ENCODE measurements at regions not wholly inside any gene's neighbourhood (a gene's known extent, or its start where the extent isn't known, plus 50 kb on each side); places are given as distances from the start of the nearest gene placed in this dataset.

DNA sequence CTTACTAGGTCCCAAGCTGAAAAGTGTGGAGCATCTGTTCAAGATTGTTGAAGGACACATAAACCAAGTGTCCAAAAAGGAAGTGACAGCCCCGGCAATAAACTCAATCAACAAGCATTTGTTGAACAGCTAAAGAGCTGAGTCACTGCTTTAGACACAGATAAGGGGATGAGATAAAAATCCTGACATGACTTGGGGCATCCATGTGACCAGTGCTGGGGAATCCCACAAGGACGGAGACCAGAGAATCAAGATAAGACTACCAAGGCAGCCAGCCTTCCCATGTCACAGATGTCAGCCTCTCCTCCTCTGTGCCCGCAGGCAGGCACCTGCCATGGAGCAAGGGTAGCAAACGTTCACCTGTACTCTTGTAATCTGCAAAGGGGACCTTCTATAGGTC lies 118.6 kb upstream of the KAZN start:
- Histone ChIP-seq H3K9me3 (peaks cover 6% of the 10 kb centered on the region; the same call in 1 of the 2 replicates), H3K36me3 (no peaks in the 10 kb centered on the region), H3K4me3 (no peak overlapping the region), H3K27me3 (no peaks in the 10 kb centered on the region)
- DNase-seq, result no peak

DNA sequence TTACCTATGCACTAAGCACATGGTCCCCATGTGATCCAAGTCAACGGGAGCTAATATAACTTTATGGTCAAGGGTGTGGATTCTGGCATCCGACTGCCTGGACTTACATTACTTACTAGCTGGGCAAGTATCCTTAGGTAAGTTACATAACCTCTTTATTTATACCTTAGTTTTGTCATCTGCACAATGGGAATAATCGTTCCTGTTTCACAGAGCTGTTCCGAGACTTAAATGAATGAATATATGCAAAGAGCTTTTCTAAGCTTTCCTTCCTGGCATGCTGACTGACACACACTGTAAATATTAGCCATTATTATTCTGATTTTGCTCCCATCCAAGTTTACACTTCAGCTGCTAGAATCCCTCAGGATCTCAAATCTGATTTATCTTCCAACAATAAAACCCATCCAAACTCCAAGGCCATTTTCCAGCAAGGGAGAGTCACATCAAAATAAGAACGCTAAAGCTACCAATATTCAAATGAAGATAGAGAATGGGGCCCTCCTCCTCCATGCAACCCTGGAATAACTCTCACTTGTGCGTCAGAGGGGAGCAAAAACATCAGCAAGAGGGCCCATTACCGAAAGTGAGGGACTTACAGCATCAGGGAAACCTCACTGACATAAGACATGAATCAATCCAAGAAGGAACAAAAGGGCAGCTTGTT lies 115.6 kb upstream of the KAZN start:
- no peak overlapping the region for H3K4me3 ChIP-seq
- DNase-seq, result no peak
- H3K9me3 ChIP-seq, result peaks cover 6% of the 10 kb centered on the region; the same call in 1 of the 2 replicates
- no peaks in the 10 kb centered on the region for H3K27me3 ChIP-seq
- no peaks in the 10 kb centered on the region for H3K36me3 ChIP-seq

DNA sequence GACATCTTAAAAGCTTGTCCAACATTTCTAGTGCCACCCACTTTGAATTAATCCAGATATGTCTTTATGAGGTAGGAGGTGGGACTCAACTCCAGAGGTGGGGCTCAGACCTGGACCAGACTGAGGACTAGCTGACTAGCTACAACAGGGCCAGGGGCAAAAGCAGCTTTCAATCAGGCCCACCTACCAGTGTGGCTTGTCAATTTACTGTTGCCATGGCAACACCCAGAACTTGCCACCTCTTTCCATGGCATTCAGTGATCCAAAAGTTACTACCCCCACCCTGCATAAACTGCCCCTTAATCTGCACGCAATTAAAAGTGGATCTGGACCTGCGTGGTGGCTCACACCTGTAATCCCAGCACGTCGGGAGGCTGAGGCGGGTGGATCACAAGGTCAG lies 113.2 kb upstream of the KAZN start:
- H3K36me3 ChIP-seq, result no peaks in the 10 kb centered on the region
- no peak overlapping the region for H3K4me3 ChIP-seq
- no peak for DNase-seq
- H3K27me3 ChIP-seq, result no peaks in the 10 kb centered on the region
- H3K9me3 ChIP-seq, result peaks cover 6% of the 10 kb centered on the region; the same call in 1 of the 2 replicates

DNA sequence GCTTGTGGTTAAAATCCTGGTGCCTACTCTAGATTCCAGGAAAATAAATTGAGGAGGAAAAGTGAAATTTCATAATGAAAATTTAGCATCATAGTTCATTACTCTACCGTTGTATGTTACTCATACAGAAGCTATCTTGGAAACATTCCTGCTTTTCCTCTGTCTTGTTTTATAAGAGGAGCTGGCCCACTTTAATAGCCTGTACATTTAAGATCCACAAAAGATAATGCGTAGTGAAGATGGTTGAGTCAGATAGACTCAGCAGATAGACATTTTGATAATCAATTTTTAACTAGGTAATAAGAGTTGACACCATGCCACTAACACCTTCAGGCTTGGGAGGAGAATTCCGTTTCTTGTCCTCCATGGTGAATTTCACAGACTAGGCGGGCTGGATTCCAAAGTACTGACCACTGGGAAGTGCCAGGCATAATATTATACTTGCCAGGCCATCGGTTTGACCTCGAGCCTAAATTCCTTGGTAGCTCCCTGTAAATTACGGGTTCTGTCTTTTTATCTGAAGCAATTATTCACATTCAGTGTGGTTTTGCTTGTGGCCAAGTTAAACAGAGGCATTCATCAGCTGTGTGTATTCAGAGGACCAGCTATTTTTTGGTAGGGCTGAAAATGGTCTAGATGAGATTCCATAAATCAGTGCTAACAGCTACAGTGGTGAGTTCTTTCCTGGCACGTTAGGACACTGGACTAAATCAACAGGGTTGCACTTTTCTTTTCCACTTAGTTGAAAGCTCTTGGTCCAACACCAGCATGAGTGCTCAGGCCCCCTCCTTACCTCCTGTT lies 111.9 kb upstream of the KAZN start:
- Histone ChIP-seq H3K9me3 (peaks cover 6% of the 10 kb centered on the region; the same call in 1 of the 2 replicates), H3K27me3 (no peaks in the 10 kb centered on the region), H3K4me3 (no peak overlapping the region), H3K36me3 (no peaks in the 10 kb centered on the region)
- DNase-seq, result peak; percentile 93

DNA sequence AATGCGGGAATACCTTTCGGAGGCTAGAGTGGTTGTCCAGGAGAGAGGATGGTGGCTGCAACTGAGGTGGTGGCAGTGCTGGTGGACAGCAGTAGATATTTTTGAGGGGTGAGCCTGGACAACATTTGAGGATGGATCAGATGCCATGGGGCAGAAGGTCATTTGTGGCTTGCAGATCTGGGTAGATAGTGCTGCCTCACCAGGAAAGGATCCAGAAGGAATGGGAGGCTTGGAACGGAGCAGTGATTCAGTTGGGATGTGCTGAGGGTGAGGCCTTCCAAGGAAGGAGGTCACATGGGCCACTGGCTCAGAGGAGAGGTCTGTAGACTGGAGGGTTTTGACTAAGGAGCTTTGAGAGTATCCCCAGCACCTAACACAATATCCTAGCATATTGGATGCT lies 110.8 kb upstream of the KAZN start:
- no peak overlapping the region for H3K4me3 ChIP-seq
- H3K36me3 ChIP-seq, result no peaks in the 10 kb centered on the region
- no peaks in the 10 kb centered on the region for H3K27me3 ChIP-seq
- H3K9me3 ChIP-seq, result peaks cover 6% of the 10 kb centered on the region; the same call in 1 of the 2 replicates
- DNase-seq, result peak; percentile 60

DNA sequence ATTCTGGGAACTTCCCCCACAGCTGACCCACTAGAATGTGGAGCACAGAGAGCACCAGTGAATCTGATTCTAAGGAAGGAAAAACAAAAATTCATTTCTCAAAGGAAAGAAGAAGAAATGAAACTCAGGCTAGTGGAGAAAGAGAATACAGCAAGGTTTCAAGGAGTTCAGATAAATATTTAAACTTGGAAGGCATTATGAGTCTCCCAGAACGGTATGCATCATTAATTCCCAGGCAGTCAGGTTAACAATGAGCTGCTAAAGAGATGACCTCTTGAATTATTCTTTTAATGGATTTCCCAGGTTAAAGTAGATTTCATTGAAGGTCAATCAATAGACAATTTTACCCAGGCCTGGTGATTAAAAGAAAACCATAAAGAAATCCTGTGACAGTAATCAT lies 103.6 kb upstream of the KAZN start:
- Histone ChIP-seq H3K36me3 (no peaks in the 10 kb centered on the region), H3K27me3 (no peaks in the 10 kb centered on the region), H3K4me3 (no peak overlapping the region), H3K9me3 (no peaks in the 10 kb centered on the region)
- DNase-seq, result no peak

DNA sequence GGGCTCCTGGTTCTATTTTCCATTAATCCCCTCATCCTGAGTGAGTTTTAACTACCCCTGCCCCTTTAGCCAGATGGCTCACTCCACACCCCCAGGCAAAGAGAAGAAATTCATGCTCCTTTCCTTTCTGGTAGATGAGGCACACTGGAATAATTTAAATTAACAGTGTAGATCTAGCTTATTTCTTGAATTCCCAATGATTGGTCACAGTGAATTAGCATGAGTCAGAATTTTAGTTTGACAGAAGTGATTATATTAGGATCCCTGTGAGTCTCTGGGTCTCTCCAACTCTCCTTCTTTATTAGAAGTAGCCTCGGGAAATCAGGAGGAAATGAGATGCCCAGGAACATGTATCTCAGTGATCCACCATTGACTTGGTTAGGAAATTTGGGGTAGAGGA lies 103.1 kb upstream of the KAZN start:
- Histone ChIP-seq H3K27me3 (no peaks in the 10 kb centered on the region), H3K36me3 (no peaks in the 10 kb centered on the region), H3K9me3 (no peaks in the 10 kb centered on the region), H3K4me3 (no peak overlapping the region)
- no peak for DNase-seq

DNA sequence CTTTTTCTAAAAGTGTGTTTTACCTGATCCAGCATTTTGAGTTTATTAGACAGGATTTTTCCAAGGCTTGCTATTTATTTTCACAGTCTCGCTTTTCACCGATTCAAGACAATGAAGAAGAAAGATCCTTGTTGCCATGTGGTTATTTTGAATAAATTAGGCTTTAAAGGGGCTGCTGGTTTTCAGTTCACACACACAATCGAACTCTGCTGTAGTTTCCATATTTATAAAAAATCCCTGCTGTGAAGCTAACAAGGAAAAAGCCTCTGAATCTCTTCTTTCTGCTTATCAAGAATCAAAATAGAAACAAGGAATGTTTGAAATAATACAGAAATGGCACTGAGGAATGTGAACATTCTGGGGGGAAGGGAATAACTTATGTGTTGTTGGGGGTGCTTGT lies 102.5 kb upstream of the KAZN start:
- no peaks in the 10 kb centered on the region for H3K36me3 ChIP-seq
- no peaks in the 10 kb centered on the region for H3K9me3 ChIP-seq
- no peak overlapping the region for H3K4me3 ChIP-seq
- DNase-seq, result no peak
- no peaks in the 10 kb centered on the region for H3K27me3 ChIP-seq

DNA sequence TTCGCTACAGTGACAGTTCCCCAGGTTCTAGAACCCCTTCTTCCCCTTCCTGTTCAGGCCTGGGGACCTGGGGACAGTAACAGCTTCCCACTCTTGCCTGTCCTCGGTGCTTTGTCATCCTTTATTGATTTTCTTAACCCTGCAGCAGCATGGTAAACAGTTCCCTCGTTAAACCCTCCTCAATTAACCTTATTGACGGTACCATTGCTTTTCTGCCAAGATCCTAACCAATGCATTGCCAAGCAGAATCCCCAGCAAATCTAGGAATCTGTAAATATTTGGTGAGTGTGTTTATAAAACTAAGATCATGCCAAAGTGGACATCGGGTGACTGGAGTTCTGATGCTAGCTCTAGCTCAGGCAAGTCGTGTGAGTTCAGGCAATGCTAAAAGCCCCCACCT lies 99.6 kb upstream of the KAZN start:
- no peak for DNase-seq
- Histone ChIP-seq H3K4me3 (no peak overlapping the region), H3K36me3 (no peaks in the 10 kb centered on the region), H3K27me3 (no peaks in the 10 kb centered on the region), H3K9me3 (no peaks in the 10 kb centered on the region)

DNA sequence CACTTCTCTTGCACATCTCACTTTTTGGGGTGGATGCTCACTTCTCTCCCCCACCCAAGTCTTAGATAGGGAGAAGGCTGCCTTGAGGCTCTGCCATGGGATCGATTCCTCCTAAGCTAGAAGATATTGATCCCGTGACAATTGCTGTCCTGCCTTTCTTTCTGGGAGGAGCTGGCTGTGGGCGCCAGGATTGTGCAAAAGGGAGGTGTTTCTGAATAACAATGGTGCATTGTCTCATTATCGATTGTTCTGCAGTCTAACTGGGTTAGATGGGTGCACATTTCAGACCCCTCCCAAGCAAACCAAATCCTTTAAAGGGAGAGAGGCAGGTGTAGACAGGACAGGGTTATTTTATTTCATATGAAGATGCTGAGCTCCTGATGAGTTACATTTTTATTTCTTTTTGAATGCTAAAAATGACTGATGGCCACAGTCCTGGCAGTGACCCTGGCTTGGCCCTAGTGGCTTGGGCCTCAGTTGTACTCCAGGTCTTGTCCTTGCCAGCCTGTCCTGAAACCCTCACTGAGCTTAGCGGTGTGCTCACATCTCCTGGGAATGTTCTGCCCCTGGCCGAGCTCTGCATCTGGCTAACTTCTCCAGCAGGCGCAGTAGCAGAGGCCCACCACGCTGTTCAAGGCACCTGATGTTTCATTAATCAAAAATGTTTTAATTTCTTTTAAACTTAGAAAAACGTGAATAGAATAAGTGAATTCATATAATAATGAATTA lies 99.0 kb upstream of the KAZN start:
- no peak for DNase-seq
- no peaks in the 10 kb centered on the region for H3K36me3 ChIP-seq
- H3K27me3 ChIP-seq, result no peaks in the 10 kb centered on the region
- no peaks in the 10 kb centered on the region for H3K9me3 ChIP-seq
- H3K4me3 ChIP-seq, result no peak overlapping the region

DNA sequence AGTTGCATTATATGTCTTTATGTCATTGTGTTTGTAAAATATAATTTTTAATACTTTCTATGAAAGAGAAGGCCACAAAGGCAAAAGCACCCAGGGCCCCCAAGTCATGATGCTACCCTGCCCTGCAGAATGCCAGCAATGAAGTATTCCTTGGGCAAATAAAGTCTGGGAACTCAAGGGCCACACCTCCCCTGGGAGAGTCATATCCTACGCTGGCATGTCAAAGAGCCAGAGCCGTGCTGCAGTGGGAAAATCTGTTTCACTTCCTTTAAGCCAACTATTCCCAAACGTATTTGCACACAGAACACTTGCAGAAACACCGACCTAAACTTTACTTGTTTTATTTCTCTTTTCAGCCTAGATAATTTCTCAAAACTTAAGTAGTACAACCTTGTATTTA lies 98.4 kb upstream of the KAZN start:
- DNase-seq, result no peak
- Histone ChIP-seq H3K27me3 (no peaks in the 10 kb centered on the region), H3K36me3 (no peaks in the 10 kb centered on the region), H3K4me3 (no peak overlapping the region), H3K9me3 (no peaks in the 10 kb centered on the region)

DNA sequence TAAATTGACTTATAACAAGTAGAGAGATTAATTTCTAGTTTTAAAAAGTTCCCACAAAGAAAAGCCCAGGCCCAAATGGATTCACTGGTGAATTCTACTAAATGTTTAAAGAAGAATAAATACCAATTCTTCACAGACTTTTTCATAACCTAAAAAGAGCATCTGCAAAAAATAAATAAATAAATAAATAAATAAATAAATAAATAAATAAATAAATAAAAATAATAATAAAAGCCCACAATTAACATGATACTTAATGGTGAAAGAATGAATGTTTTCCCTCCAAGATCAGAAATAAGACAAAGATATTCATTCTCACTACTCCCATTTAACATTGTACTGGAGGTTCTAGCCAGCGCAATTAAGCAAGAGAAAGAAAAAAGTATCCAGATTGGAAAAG lies 97.6 kb upstream of the KAZN start:
- no peaks in the 10 kb centered on the region for H3K9me3 ChIP-seq
- no peaks in the 10 kb centered on the region for H3K36me3 ChIP-seq
- DNase-seq, result no peak
- no peak overlapping the region for H3K4me3 ChIP-seq
- H3K27me3 ChIP-seq, result no peaks in the 10 kb centered on the region

DNA sequence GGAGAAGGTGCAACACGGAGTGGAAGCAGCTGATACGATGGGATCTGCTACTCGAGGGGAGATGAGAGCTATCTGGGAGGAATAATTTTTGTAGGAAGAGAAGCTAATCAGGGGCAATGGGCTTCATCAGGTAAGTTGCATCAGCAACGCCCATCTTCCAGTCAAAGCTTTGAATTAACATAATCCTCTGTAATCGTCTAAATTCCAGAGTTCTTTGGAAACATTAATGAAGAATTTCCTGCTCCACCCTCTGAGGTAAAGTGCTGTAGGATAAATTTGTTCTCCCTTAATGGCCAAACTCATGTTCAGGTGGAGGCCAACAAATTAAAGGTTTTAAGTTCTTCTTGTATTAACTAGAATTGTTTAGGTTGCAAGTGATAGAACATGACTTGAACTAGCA lies 94.0 kb upstream of the KAZN start:
- Histone ChIP-seq H3K4me3 (no peak overlapping the region), H3K27me3 (no peaks in the 10 kb centered on the region)
- no peak for DNase-seq

DNA sequence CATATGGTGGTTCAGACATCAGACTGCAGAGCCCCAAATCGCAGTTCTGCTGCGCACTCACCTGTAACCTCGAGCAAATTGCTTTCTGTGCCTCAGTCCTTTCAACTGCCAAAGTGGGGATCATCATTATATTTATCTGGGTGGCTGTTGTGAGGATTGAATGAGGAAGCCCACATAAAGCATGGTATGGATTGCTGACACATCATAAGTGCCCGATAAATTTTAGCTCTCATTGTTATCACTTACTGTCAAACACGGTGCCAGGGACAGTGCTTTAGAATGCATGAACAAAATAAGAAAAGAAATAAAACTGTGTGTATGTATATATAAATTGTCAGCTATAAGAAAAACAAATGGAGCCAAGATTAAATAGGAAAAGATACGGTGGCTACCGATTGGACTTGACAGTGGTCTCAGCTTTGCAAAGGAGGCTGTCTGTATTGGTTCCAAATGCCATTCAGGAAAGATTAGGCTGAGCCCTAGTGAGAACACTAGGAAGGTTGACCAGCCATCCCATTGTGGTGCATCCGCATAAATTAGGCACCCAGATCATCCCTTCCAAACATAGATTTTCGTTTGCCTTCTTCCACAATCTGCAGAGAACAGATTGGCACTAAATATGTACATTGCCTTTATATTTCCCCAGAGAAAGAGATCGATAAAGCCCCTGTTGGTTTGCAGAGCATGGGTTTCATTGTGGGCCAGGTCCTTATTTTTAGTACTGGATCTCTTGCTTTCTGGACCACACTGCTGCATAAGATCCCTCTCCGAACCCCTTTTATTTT lies 91.8 kb upstream of the KAZN start:
- Histone ChIP-seq H3K9me3 (no peaks in the 10 kb centered on the region), H3K4me3 (no peak overlapping the region), H3K36me3 (no peaks in the 10 kb centered on the region), H3K27me3 (no peaks in the 10 kb centered on the region)
- no peak for DNase-seq

More for the DNA sequence above, 94.0 kb upstream of the KAZN start:
- Histone ChIP-seq H3K36me3 (no peaks in the 10 kb centered on the region), H3K9me3 (no peaks in the 10 kb centered on the region)

DNA sequence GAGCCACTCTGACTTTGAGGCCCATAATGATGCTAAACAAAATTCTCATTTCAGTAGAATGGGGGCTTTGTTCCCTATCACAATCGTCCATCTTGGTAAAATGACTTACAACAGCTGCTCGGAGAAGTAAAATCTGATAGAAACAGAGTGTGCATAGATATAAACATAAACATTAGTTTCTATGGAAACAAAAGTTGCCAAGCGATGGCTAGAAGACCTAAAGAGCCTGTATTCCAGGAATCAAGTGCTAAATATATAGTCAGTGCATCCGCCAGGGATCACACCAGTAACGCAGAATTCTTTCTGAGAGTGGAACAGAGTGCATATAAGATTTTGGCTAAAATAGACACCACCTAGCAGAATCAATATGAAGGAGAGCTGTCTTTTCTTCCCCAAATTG lies 91.2 kb upstream of the KAZN start:
- H3K27me3 ChIP-seq, result no peaks in the 10 kb centered on the region
- no peaks in the 10 kb centered on the region for H3K9me3 ChIP-seq
- H3K4me3 ChIP-seq, result no peak overlapping the region
- DNase-seq, result no peak
- H3K36me3 ChIP-seq, result no peaks in the 10 kb centered on the region

DNA sequence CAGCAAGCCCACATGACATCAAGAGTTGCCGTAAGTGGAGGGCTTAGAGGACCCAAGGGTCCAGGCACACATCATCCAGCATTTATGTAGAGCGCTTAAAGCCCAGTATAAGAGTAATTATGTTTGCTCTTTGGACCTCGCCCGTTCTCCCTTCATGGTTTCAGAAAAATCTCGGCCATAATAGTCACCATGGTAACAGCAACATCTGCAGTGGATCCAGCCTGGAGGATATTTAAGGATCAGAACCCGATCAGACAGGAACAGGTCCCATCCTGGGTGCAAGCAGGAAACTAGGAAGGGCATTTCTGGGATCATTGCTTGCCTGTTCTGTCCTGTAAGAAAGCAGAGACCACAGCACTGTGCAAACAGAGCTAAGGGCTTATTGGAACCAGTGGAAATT lies 89.9 kb upstream of the KAZN start:
- DNase-seq, result no peak
- H3K27me3 ChIP-seq, result no peaks in the 10 kb centered on the region
- no peaks in the 10 kb centered on the region for H3K36me3 ChIP-seq
- H3K9me3 ChIP-seq, result no peaks in the 10 kb centered on the region
- H3K4me3 ChIP-seq, result no peak overlapping the region

DNA sequence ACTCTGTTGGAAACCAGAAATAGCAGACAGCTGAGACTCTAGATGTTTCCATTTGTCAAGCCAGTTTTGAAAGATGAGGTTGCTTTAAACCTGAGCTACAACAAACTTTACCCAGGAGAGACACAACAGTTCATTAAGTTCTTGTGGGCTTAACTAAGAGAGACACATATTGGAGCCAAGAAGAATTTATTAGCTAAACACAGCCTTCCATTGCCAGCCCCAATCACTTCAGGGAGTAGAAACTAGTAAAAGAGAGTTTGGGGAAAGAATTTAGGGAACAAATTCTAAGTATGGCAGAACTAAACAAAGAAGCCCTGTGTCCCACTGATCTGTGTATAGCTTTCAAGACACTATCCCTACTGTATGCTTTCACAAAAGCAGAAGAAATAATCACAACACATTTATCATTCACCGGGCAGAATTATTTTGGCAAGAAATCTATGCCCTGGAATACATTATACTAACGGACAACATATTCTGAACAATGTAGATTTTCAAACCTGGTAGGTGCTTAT lies 87.3 kb upstream of the KAZN start:
- H3K9me3 ChIP-seq, result no peaks in the 10 kb centered on the region; the same call in 1 of the 2 replicates
- H3K36me3 ChIP-seq, result no peaks in the 10 kb centered on the region
- H3K27me3 ChIP-seq, result no peaks in the 10 kb centered on the region
- no peak overlapping the region for H3K4me3 ChIP-seq
- no peak for DNase-seq

Measured in MG63 (cell line).